Keratinocyte (primary cell): ENCODE measurements at regions not wholly inside any gene's neighbourhood (a gene's known extent, or its start where the extent isn't known, plus 50 kb on each side); places are given as distances from the start of the nearest gene placed in this dataset.

ENCODE experiments used
- DNase-seq: peaks from one replicate; pipeline ENCODE4 v3.0.0-alpha.2; 2011; ENCODE audit warnings: low read depth, missing footprints, low spot score
- FAIRE-seq: peaks from 2 replicates; lab custom pipeline; 2011; peaks lifted over from hg19 to GRCh38; lab: Jason Lieb, UNC
- H2AFZ ChIP-seq: 2 replicates; pipeline ENCODE4 v1.6.0; 2012; ENCODE audit warnings: low read length, control low read depth, inconsistent platforms; ENCODE audit not compliant: control insufficient read depth
- H3K27ac ChIP-seq: 2 replicates; pipeline ENCODE4 v1.5.1; 2011; ENCODE audit warnings: low read length; ENCODE audit not compliant: control insufficient read depth, insufficient read depth
- H3K27me3 ChIP-seq: 3 replicates; pipeline ENCODE4 v1.6.0; 2011; ENCODE audit warnings: low read length; ENCODE audit not compliant: control insufficient read depth, insufficient read depth; ENCODE audit errors: extremely low read depth
- H3K36me3 ChIP-seq, 2 experiments: 2 replicates in 1 of 2; 3 replicates in 1 of 2; pipeline ENCODE4 v1.5.1; 2011; ENCODE audit warnings: low read length in 2 of 2, mild to moderate bottlenecking in 1 of 2; ENCODE audit not compliant: control insufficient read depth in 2 of 2, insufficient read depth in 2 of 2; ENCODE audit errors: extremely low read depth in 1 of 2
- H3K4me1 ChIP-seq: 3 replicates; pipeline ENCODE4 v1.5.1; 2011; ENCODE audit warnings: low read length; ENCODE audit not compliant: control insufficient read depth, insufficient read depth; ENCODE audit errors: extremely low read depth
- H3K4me2 ChIP-seq: 3 replicates; pipeline ENCODE4 v1.6.0; 2011; ENCODE audit warnings: low read depth, low read length; ENCODE audit not compliant: control insufficient read depth, insufficient read depth; ENCODE audit errors: extremely low read depth
- H3K4me3 ChIP-seq, 3 experiments: fragments of 200-600 bp in 1 of 3; sonication (generic) in 1 of 3; 2 replicates in 2 of 3; 3 replicates in 1 of 3; pipeline ENCODE4 v1.5.1; 2011 to 2016; ENCODE audit warnings: low read length in 3 of 3, mild to moderate bottlenecking in 3 of 3, control low read depth in 2 of 3, inconsistent platforms in 1 of 3, low read depth in 1 of 3, mixed read lengths in 1 of 3, mixed run types in 1 of 3, moderate library complexity in 1 of 3; ENCODE audit not compliant: control insufficient read depth in 2 of 3, insufficient read depth in 2 of 3; ENCODE audit errors: extremely low read depth in 1 of 3
- H3K79me2 ChIP-seq: 2 replicates; pipeline ENCODE4 v1.6.0; 2012; ENCODE audit warnings: low read length; ENCODE audit not compliant: control insufficient read depth, insufficient read depth
- H3K9ac ChIP-seq: 3 replicates; pipeline ENCODE4 v1.6.0; 2011; ENCODE audit warnings: low read length; ENCODE audit not compliant: control insufficient read depth, insufficient read depth; ENCODE audit errors: extremely low read depth
- H3K9me1 ChIP-seq: 3 replicates; pipeline ENCODE4 v1.6.0; 2011; ENCODE audit warnings: low read length; ENCODE audit not compliant: control insufficient read depth, insufficient read depth; ENCODE audit errors: extremely low read depth
- H3K9me3 ChIP-seq: 2 replicates; pipeline ENCODE4 v1.5.1; 2012; ENCODE audit warnings: low read depth, low read length; ENCODE audit not compliant: control insufficient read depth
- H4K20me1 ChIP-seq: 3 replicates; pipeline ENCODE4 v1.6.0; 2011; ENCODE audit warnings: low read length; ENCODE audit not compliant: control insufficient read depth, insufficient read depth; ENCODE audit errors: extremely low read depth
- CTCF ChIP-seq, 3 experiments: IDR thresholded peaks in 1 of 3; conservative IDR thresholded peaks in 1 of 3; optimal IDR thresholded peaks in 1 of 3; 2 replicates in 2 of 3; 3 replicates in 1 of 3; pipeline versions ENCODE3 to v1.5.1; 2011; ENCODE audit warnings: low read length in 3 of 3, mild to moderate bottlenecking in 3 of 3, moderate library complexity in 2 of 3, control low read depth in 1 of 3, inconsistent platforms in 1 of 3; ENCODE audit not compliant: insufficient read depth in 2 of 3; ENCODE audit errors: extremely low read depth in 1 of 3
- EZH2 ChIP-seq: IDR thresholded peaks from one replicate; pipeline ENCODE4 v1.6.1; 2012; ENCODE audit warnings: inconsistent platforms, mild to moderate bottlenecking, low read length, moderate library complexity
- dilution Hi-C: fragments of 300-500 bp; cut with MboI; formaldehyde crosslinking; loops from one replicate; pipeline ENCODE4 v1.7.0; 2020; ENCODE audit warnings: low sequenced_read_pairs; ENCODE audit not compliant: extremely low pct_ligation_motif_present

DNA sequence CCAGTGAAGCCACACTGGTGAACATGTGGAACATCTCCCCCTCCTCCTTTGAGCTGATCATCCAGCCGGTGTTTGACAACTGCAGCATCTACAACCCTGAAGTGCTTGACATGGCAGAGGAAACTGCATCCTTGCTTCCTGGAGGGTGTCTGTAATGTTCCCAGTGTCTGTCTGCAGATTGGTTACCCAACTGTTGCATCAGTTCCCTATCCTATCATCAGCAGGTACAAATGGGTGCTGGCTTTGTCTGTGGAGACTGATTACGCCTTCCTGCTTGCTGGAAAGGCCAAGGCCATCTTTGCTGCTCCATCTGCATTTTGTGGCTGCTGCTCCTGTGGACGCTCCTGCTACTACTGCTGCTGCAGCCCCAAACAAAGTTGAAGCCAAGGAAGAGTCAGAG is 83.5 kb downstream of the SKA1 start:
- Histone ChIP-seq H3K27me3 (no peaks in the 10 kb centered on the region), H3K4me1 (no peaks in the 10 kb centered on the region), H3K9me3 (no peaks in the 10 kb centered on the region), H3K4me3 (no peak overlapping the region), H3K36me3 (no peaks in the 10 kb centered on the region), H3K27ac (no peak overlapping the region), H2AFZ (no peak overlapping the region), H3K79me2 (no peaks in the 10 kb centered on the region), H3K4me2 (no peak overlapping the region), H3K9me1 (no peaks in the 10 kb centered on the region), H4K20me1 (no peaks in the 10 kb centered on the region), H3K9ac (no peak overlapping the region)
- FAIRE-seq: no peak
- dilution Hi-C loops: no loop called here
- no peak for TF ChIP-seq CTCF (optimal IDR thresholded peaks at IDR 0.05 in 1 of 3, IDR thresholded peaks at IDR 0.05 in 1 of 3, conservative IDR thresholded peaks at IDR 0.05 in 1 of 3; ENCODE audit: extremely low read depth in 1 of 3, insufficient read depth in 2 of 3, low read length in 3 of 3)
- TF ChIP-seq EZH2: no peak
- DNase-seq: no peak

- dilution Hi-C loops: no loop called here
- Histone ChIP-seq H3K9me1 (no peaks in the 10 kb centered on the region), H3K4me3 (no peak overlapping the region), H3K4me2 (no peak overlapping the region), H3K27ac (no peak overlapping the region), H3K27me3 (no peaks in the 10 kb centered on the region), H2AFZ (no peak overlapping the region), H4K20me1 (no peaks in the 10 kb centered on the region), H3K9me3 (no peaks in the 10 kb centered on the region), H3K79me2 (no peaks in the 10 kb centered on the region), H3K9ac (no peak overlapping the region), H3K4me1 (no peaks in the 10 kb centered on the region), H3K36me3 (no peaks in the 10 kb centered on the region)
- no peak for DNase-seq
- FAIRE-seq: no peak
- TF ChIP-seq CTCF (optimal IDR thresholded peaks at IDR 0.05 in 1 of 3, IDR thresholded peaks at IDR 0.05 in 1 of 3, conservative IDR thresholded peaks at IDR 0.05 in 1 of 3; ENCODE audit: extremely low read depth in 1 of 3, insufficient read depth in 2 of 3, low read length in 3 of 3): no peak
- TF ChIP-seq EZH2: no peak
Observed at GRCh38 chr18:50458796-50459195, 84.0 kb downstream of the SKA1 start.
